Suprapubic skin (tissue), 4 donors: ENCODE measurements at regions not wholly inside any gene's neighbourhood (a gene's known extent, or its start where the extent isn't known, plus 50 kb on each side); places are given as distances from the start of the nearest gene placed in this dataset.

Experiments
- DNase-seq, 2 donors: peaks; one replicate each; pipeline ENCODE4 v3.0.0-alpha.2; 2019; ENCODE audit warnings: low spot score in 2 of 2
- H3K27ac ChIP-seq: fragments of 200-600 bp; sonication (generic); one replicate; pipeline ENCODE4 v1.5.1; 2019
- H3K27me3 ChIP-seq: fragments of 200-600 bp; sonication (generic); one replicate; pipeline ENCODE4 v1.5.1; 2019
- H3K36me3 ChIP-seq: fragments of 200-600 bp; sonication (generic); one replicate; pipeline ENCODE4 v1.5.1; 2019
- H3K4me1 ChIP-seq: fragments of 200-600 bp; sonication (generic); one replicate; pipeline ENCODE4 v1.5.1; 2019
- H3K4me3 ChIP-seq: fragments of 200-600 bp; sonication (generic); one replicate; pipeline ENCODE4 v1.5.1; 2019; ENCODE audit warnings: mild to moderate bottlenecking
- H3K9me3 ChIP-seq: fragments of 200-600 bp; sonication (generic); one replicate; pipeline ENCODE4 v1.5.1; 2019
- EP300 ChIP-seq: sonication (generic); formaldehyde crosslinking; IDR thresholded peaks from one replicate; pipeline ENCODE4 v1.6.1; 2017; ENCODE audit warnings: antibody characterized with exemption
- POLR2A ChIP-seq, 2 donors: fragments of 450-650 bp; IDR thresholded peaks; one replicate each; pipeline ENCODE4 v1.6.1; 2017; ENCODE audit warnings: antibody characterized with exemption in 2 of 2, mild to moderate bottlenecking in 2 of 2, moderate library complexity in 2 of 2
- POLR2AphosphoS5 ChIP-seq, 3 donors: sonication (generic); formaldehyde crosslinking; IDR thresholded peaks; one replicate each; pipeline ENCODE4 v1.6.1; 2017; ENCODE audit warnings: antibody characterized with exemption in 3 of 3
- WGBS: methylation state at CpG from one replicate; pipeline ENCODE4 v1.1.5; 2018; 5-methylcytosine and 5-hydroxymethylcytosine counted together
- TF ChIP-seq, protein P1 (sequence below), 2 donors: fragments of 200-600 bp in 1 of 2; fragments of 450-650 bp in 1 of 2; sonication (generic) in 1 of 2; IDR thresholded peaks; one replicate each; pipeline ENCODE4 v1.5.1; 2016 to 2019; ENCODE audit warnings: antibody characterized with exemption in 2 of 2, mild to moderate bottlenecking in 1 of 2, moderate library complexity in 1 of 2

DNA sequence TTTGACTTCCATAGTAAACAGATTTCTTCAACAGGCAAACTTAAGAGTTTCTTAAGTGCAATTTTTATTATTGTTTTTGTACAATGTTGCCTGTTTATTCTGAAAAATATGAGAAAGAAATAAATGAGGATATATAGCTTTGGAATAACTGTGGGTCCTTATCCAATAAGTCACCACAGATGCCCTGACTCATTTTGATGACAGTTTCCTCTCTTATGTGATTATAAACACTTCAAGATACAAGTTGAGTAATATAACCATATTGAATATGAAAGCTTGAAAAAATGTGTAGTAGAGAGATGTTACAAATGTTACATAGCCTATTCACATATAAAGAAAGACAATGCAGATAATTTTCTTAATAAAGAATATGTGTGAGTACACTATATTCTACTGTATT is 931.6 kb downstream of the RAPGEF2 start:
- Histone ChIP-seq H3K27me3 (no peaks in the 10 kb centered on the region), H3K36me3 (no peaks in the 10 kb centered on the region), H3K4me3 (no peak overlapping the region), H3K4me1 (no peaks in the 10 kb centered on the region), H3K27ac (no peak overlapping the region), H3K9me3 (no peaks in the 10 kb centered on the region)
- TF ChIP-seq, protein P1, sequence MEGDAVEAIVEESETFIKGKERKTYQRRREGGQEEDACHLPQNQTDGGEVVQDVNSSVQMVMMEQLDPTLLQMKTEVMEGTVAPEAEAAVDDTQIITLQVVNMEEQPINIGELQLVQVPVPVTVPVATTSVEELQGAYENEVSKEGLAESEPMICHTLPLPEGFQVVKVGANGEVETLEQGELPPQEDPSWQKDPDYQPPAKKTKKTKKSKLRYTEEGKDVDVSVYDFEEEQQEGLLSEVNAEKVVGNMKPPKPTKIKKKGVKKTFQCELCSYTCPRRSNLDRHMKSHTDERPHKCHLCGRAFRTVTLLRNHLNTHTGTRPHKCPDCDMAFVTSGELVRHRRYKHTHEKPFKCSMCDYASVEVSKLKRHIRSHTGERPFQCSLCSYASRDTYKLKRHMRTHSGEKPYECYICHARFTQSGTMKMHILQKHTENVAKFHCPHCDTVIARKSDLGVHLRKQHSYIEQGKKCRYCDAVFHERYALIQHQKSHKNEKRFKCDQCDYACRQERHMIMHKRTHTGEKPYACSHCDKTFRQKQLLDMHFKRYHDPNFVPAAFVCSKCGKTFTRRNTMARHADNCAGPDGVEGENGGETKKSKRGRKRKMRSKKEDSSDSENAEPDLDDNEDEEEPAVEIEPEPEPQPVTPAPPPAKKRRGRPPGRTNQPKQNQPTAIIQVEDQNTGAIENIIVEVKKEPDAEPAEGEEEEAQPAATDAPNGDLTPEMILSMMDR (IDR thresholded peaks at IDR 0.05) = no peak
- TF ChIP-seq EP300 = no peak
- no peak for TF ChIP-seq POLR2A (IDR thresholded peaks at IDR 0.05)
- no peak for TF ChIP-seq POLR2AphosphoS5 (IDR thresholded peaks at IDR 0.05)
- no peak for DNase-seq

DNA sequence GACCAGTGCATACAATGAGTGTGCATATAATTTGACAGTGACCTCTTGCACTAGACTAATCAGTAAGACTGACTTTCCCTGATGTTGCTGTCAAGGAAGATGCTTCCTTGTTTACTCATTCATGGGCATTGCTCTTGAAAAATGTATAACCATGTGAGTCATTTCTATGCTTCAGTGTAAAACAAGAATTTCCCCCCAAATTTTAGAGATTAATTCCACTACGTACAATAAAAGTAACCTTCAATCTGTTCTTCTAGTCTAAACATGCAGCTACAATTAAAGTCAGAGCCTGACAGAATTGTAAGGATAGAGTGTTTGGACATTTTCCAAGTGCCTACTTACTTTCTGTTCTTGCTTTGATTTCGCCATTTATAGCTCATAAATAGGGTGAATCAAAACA is 935.7 kb downstream of the RAPGEF2 start:
- no peaks in the 10 kb centered on the region for H3K4me1 ChIP-seq
- H3K27me3 ChIP-seq = no peaks in the 10 kb centered on the region
- 35% methylated on average over 2 of the region's 2 CpGs for WGBS
- no peak overlapping the region for H3K4me3 ChIP-seq
- no peaks in the 10 kb centered on the region for H3K36me3 ChIP-seq
- no peak for DNase-seq
- TF ChIP-seq, protein P1 (IDR thresholded peaks at IDR 0.05) = no peak
- no peak for TF ChIP-seq POLR2AphosphoS5 (IDR thresholded peaks at IDR 0.05)
- TF ChIP-seq EP300 = no peak
- TF ChIP-seq POLR2A (IDR thresholded peaks at IDR 0.05) = no peak
- H3K9me3 ChIP-seq = no peaks in the 10 kb centered on the region
- no peak overlapping the region for H3K27ac ChIP-seq

DNA sequence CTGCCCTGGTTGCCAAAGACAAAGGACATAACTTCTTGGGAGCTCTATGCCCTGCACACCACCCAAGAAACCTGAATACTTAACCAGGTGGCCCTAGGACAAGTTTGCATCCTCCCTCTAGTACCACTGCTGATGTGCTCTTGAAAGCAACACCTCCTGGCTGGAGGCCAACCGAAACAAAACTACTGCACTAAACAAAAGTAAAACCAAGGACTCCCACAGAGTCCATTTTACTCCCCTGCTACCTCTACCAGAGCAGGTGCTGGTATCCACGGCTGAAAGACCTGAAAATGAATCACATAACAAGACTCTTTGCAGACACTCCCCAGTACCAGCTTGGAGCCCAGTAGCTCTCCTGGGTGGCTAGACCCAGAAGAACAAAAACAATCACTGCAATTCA is 941.8 kb downstream of the RAPGEF2 start:
- Histone ChIP-seq H3K4me3 (no peak overlapping the region), H3K4me1 (no peaks in the 10 kb centered on the region), H3K36me3 (no peaks in the 10 kb centered on the region), H3K27me3 (no peaks in the 10 kb centered on the region), H3K9me3 (no peaks in the 10 kb centered on the region), H3K27ac (no peak overlapping the region)
- 74% methylated on average over 2 of the region's 2 CpGs for WGBS
- no peak for DNase-seq
- TF ChIP-seq EP300 = no peak

DNA sequence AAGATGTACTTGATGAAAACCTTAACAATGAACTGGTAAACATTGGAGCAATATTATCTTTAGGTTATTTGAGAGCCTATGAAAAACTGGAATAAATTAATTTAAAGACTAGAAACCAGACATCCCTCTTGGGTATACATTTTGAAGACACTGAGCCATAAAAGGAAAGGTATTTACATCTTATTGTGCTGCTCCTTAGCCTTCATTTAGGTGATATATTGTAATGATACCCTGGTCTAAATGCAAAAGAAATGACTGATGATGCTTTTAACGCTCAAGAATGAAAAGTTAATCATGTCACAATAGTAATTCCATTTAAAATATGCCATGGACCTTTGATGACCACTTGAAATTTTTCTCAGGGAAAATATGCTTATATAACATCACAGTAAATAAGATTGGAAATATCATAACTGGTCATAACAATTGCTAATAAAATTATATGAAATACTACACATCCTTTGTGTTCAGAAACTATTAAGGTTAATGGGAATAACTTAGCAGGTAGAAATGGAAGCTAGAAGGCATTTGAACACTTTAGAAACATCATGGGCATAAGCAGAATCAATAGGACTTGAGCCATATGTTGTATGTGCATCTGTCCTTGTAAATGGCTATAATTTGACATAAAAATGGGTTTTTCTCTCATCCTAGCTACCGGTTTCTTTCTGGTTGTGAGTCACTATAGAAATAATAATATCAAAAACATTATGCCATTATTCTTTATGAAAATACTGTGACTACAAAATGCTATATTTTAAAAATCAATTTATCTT is 979.7 kb downstream of the RAPGEF2 start:
- H3K4me3 ChIP-seq = no peak overlapping the region
- H3K36me3 ChIP-seq = no peaks in the 10 kb centered on the region
- WGBS = 83% methylated on average over 2 of the region's 2 CpGs
- no peak overlapping the region for H3K27ac ChIP-seq
- DNase-seq = no peak
- TF ChIP-seq POLR2A (IDR thresholded peaks at IDR 0.05) = no peak
- no peak for TF ChIP-seq EP300
- TF ChIP-seq, protein P1 (IDR thresholded peaks at IDR 0.05) = no peak
- TF ChIP-seq POLR2AphosphoS5 (IDR thresholded peaks at IDR 0.05) = no peak
- H3K4me1 ChIP-seq = no peaks in the 10 kb centered on the region
- H3K27me3 ChIP-seq = no peaks in the 10 kb centered on the region
- no peaks in the 10 kb centered on the region for H3K9me3 ChIP-seq

DNA sequence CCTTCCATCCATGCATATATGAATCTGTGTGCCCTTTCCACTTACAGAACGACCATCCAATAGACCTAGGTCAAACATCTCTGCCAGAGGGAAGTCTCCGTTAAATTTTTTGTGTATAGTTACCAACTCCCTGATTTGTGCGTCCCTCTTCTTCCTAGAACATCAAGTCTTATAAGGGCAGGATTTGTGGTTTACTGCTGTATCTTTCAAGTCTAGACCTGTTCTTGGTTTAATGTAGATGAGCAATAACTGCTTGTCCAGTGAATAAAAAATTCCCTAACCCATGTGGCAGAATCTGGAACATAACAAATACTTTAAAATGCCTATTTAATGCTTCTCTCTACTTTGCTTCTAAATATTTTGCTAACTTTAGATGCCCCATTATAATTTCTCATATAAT is 988.8 kb downstream of the RAPGEF2 start:
- H3K4me3 ChIP-seq = no peak overlapping the region
- H3K4me1 ChIP-seq = no peaks in the 10 kb centered on the region
- TF ChIP-seq EP300 (no peak), POLR2A (IDR thresholded peaks at IDR 0.05) (no peak), POLR2AphosphoS5 (IDR thresholded peaks at IDR 0.05) (no peak)
- TF ChIP-seq, protein P1 (IDR thresholded peaks at IDR 0.05) = no peak
- WGBS = 76% methylated on average over 3 of the region's 3 CpGs
- DNase-seq = no peak
- no peaks in the 10 kb centered on the region for H3K36me3 ChIP-seq
- no peaks in the 10 kb centered on the region for H3K9me3 ChIP-seq
- no peak overlapping the region for H3K27ac ChIP-seq
- H3K27me3 ChIP-seq = no peaks in the 10 kb centered on the region

DNA sequence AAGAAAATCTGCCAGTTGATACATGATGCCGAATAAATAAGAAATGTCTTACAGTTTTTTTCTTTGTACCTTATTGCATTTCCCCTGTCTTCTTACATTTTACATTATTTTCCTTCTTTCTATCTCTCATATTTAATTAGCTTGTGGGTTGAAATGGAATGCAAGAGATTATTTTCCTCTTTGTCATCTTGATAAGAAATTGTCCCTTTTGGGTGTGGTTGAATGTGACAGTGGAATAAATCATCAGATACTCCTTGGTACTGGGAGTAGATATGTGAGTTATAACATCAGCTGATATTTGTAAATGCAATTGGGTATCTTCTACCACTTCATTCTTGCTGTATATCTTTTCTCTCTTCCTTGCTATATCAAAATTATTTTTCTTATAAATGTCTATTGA is 997.4 kb downstream of the RAPGEF2 start:
- Histone ChIP-seq H3K36me3 (no peaks in the 10 kb centered on the region), H3K9me3 (no peaks in the 10 kb centered on the region), H3K27me3 (no peaks in the 10 kb centered on the region), H3K4me1 (no peaks in the 10 kb centered on the region), H3K27ac (no peak overlapping the region), H3K4me3 (no peak overlapping the region)
- TF ChIP-seq, protein P1 (IDR thresholded peaks at IDR 0.05) = no peak
- TF ChIP-seq POLR2A (IDR thresholded peaks at IDR 0.05) (no peak), EP300 (no peak), POLR2AphosphoS5 (IDR thresholded peaks at IDR 0.05) (no peak)
- 83% methylated on average over 1 of the region's 1 CpG for WGBS
- DNase-seq = no peak
